Stomach (tissue), 8 donors: ENCODE measurements at regions not wholly inside any gene's neighbourhood (a gene's known extent, or its start where the extent isn't known, plus 50 kb on each side); places are given as distances from the start of the nearest gene placed in this dataset.

ENCODE experiments used
- DNase-seq, 2 donors: peaks; one replicate each; pipeline versions ENCODE4 v3.0.0 to v3.0.0-alpha.2; 2013 to 2019
- H3K27ac ChIP-seq, 5 donors: fragments of 200-600 bp in 4 of 5; sonication (generic) in 4 of 5; one replicate each; pipeline ENCODE4 v1.5.1; 2013 to 2019; ENCODE audit warnings: mild to moderate bottlenecking in 1 of 5, moderate library complexity in 1 of 5
- H3K27me3 ChIP-seq, 3 donors: fragments of 200-600 bp; sonication (generic); one replicate each; pipeline ENCODE4 v1.5.1; 2017 to 2019; ENCODE audit warnings: mixed run types in 1 of 3
- H3K36me3 ChIP-seq, 4 donors: fragments of 200-600 bp; sonication (generic); 1 replicate in 3 of 4; 2 replicates in 1 of 4; pipeline ENCODE4 v1.5.1; 2016 to 2019
- H3K4me1 ChIP-seq, 4 donors: fragments of 200-600 bp; sonication (generic); one replicate each; pipeline ENCODE4 v1.5.1; 2016 to 2019
- H3K4me3 ChIP-seq, 4 donors: fragments of 200-600 bp; sonication (generic) in 3 of 4; one replicate each; pipeline ENCODE4 v1.5.1; 2016 to 2019; ENCODE audit warnings: mild to moderate bottlenecking in 1 of 4
- H3K9me3 ChIP-seq, 4 donors: fragments of 200-600 bp; sonication (generic); one replicate each; pipeline ENCODE4 v1.5.1; 2016 to 2019
- CTCF ChIP-seq, 7 experiments: fragments of 450-650 bp in 4 of 7; fragments of 200-600 bp in 3 of 7; sonication (generic) in 3 of 7; IDR thresholded peaks; one replicate each; pipeline ENCODE4 v1.5.1; 2016 to 2019; ENCODE audit warnings: antibody characterized with exemption in 7 of 7, control low read depth in 2 of 7, mild to moderate bottlenecking in 1 of 7
- EP300 ChIP-seq: sonication (generic); formaldehyde crosslinking; IDR thresholded peaks from one replicate; pipeline ENCODE4 v1.6.1; 2017; ENCODE audit warnings: antibody characterized with exemption
- POLR2A ChIP-seq, 4 donors: fragments of 450-650 bp; IDR thresholded peaks; one replicate each; pipeline ENCODE4 v1.6.1; 2016; ENCODE audit warnings: antibody characterized with exemption in 4 of 4, control low read depth in 2 of 4, mild to moderate bottlenecking in 1 of 4, moderate library complexity in 1 of 4
- POLR2AphosphoS5 ChIP-seq, 3 donors: sonication (generic); formaldehyde crosslinking; IDR thresholded peaks; one replicate each; pipeline ENCODE4 v1.6.1; 2016; ENCODE audit warnings: antibody characterized with exemption in 3 of 3
- WGBS, 5 donors: extraction: QIAGEN DNeasy Blood & Tissue Kit in 3 of 5; methylation state at CpG; one replicate each; pipeline versions ENCODE4 v1.1.5 to v1.1.7; 2013 to 2018; 5-methylcytosine and 5-hydroxymethylcytosine counted together
- intact Hi-C: fragments of 100-400 bp; cut with DNase I; formaldehyde crosslinking; loops from one replicate; pipeline ENCODE4 v1.15.1; 2023; ENCODE audit warnings: low total_unique reads
- donor health status: healthy with polysubstance abuse.
- donor health status: Bipolar disorder and iron deficiency.
- donor health status: healthy.

GRCh38 chr21:19922122-19922521, 1076.1 kb upstream of the NCAM2 start:
- intact Hi-C loops, result no loop called here
- Histone ChIP-seq H3K27ac (no peak overlapping the region), H3K27me3 (no peaks in the 10 kb centered on the region), H3K4me3 (no peak overlapping the region), H3K9me3 (no peaks in the 10 kb centered on the region), H3K36me3 (no peaks in the 10 kb centered on the region), H3K4me1 (no peaks in the 10 kb centered on the region)
- WGBS, 5 donors, result 81 to 93% (median 86%) methylated on average over 3 of the region's 3 CpGs
- DNase-seq, result no peak
- TF ChIP-seq EP300, result no peak
- TF ChIP-seq POLR2A (IDR thresholded peaks at IDR 0.05), result no peak
- no peak for TF ChIP-seq POLR2AphosphoS5 (IDR thresholded peaks at IDR 0.05)
- no peak for TF ChIP-seq CTCF (IDR thresholded peaks at IDR 0.05)

GRCh38 chr21:19935467-19935866, 1062.7 kb upstream of the NCAM2 start:
- no peak overlapping the region for H3K27ac ChIP-seq
- DNase-seq, result no peak
- H3K36me3 ChIP-seq, result no peaks in the 10 kb centered on the region
- no peak overlapping the region for H3K4me3 ChIP-seq
- intact Hi-C loops, result no loop called here
- 76 to 83% (median 80%) methylated on average over 6 of the region's 6 CpGs for WGBS, 5 donors
- H3K9me3 ChIP-seq, result no peaks in the 10 kb centered on the region
- H3K4me1 ChIP-seq, result no peaks in the 10 kb centered on the region
- no peaks in the 10 kb centered on the region for H3K27me3 ChIP-seq
- no peak for TF ChIP-seq POLR2AphosphoS5 (IDR thresholded peaks at IDR 0.05)
- TF ChIP-seq CTCF (IDR thresholded peaks at IDR 0.05), result no peak
- TF ChIP-seq POLR2A (IDR thresholded peaks at IDR 0.05), result no peak
- no peak for TF ChIP-seq EP300

DNA sequence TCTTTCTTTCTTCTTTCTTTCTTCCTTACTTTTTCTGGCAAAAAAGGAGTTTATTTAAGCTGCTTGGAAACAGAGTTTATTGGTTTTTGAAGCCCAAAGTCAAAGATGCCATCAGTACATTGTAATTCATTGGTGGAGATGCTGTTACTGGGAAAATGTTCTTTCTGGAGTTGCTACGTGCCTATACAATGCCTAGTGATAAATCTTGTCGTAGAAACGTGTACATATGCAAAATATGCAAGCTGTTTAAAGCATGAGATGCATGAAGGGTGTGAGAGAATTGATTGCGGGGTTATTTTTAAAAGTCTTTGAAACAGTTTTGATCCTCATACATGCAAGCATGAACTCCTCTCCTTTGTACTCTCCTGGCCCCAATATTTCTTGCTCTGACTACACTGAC, 1060.6 kb upstream of the NCAM2 start:
- TF ChIP-seq POLR2A (IDR thresholded peaks at IDR 0.05), result no peak
- TF ChIP-seq POLR2AphosphoS5 (IDR thresholded peaks at IDR 0.05), result no peak
- TF ChIP-seq EP300, result no peak
- TF ChIP-seq CTCF (IDR thresholded peaks at IDR 0.05), result no peak
- intact Hi-C loops, result no loop called here
- 56 to 67% (median 59%) methylated on average over 4 of the region's 4 CpGs for WGBS, 5 donors

DNA sequence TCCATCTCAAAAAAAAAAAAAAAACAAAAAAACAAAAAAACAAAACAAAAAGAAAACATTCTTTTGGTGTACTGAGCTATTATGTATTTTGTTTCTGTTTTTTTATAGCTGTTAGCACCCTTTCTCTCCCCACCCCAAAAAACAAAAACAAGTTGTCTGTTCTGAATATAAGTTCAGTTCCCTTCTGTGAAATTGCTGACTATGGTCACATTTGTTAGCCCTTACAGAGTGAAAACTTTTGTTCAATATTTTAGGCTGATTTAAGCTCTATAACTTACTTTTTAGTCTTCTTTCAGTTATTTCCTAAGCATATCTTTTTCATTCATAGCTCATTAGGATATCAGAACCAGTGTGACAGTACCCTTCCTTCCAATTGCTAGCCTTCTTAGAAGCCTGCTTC, 1056.6 kb upstream of the NCAM2 start:
- Histone ChIP-seq H3K9me3 (no peaks in the 10 kb centered on the region), H3K27me3 (no peaks in the 10 kb centered on the region), H3K27ac (no peak overlapping the region), H3K36me3 (no peaks in the 10 kb centered on the region), H3K4me3 (no peak overlapping the region), H3K4me1 (no peaks in the 10 kb centered on the region)
- TF ChIP-seq CTCF (IDR thresholded peaks at IDR 0.05), result no peak
- no peak for TF ChIP-seq EP300
- TF ChIP-seq POLR2A (IDR thresholded peaks at IDR 0.05), result no peak
- no peak for TF ChIP-seq POLR2AphosphoS5 (IDR thresholded peaks at IDR 0.05)
- DNase-seq, result no peak
- intact Hi-C loops, result no loop called here

More for the DNA sequence above, 1060.6 kb upstream of the NCAM2 start:
- Histone ChIP-seq H3K27me3 (no peaks in the 10 kb centered on the region), H3K4me3 (no peak overlapping the region), H3K27ac (no peak overlapping the region), H3K36me3 (no peaks in the 10 kb centered on the region), H3K9me3 (no peaks in the 10 kb centered on the region), H3K4me1 (no peaks in the 10 kb centered on the region)
- no peak for DNase-seq
